ENCODE measurements at regions not wholly inside any gene's neighbourhood (a gene's known extent, or its start where the extent isn't known, plus 50 kb on each side); places are given as distances from the start of the nearest gene placed in this dataset.

DNA sequence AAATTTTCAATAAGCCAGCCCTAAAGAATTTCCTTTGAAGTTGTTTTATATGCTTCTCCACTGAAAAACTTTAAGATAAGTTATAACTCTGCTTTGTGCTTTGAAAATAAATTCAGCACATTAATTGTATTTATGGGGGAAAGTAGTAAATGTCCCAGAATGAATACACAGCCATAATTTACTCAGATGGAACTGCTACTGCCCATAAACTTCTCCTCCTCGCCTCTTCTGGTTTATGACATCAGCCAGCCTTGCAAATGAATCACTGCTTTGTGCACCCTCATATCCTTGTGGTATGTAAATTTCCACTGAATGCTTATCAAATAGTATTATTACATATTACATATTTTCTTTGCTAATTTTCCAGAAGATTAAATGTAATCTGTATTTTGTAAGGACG lies 302.0 kb downstream of the DIPK2A start:
- DNase-seq, result no peak

DNA sequence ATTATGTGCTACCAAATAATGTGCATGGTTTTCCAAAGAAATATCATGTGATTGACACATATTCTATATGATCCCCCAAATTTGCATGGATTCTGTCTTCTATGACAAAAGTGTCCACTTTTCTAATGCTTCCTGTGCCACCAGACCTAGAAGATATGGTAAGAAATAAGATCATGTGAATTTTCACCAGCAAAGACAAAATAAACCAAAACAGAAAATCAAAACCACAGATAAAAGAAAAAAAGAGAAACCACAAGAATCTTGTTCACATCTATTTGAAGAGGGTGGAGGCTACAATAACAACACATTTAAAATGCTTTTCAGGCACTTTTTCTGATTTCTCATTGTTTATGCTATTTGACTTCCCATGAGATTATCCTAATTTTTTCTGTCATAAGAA lies 303.4 kb downstream of the DIPK2A start:
- TF ChIP-seq, protein P1, sequence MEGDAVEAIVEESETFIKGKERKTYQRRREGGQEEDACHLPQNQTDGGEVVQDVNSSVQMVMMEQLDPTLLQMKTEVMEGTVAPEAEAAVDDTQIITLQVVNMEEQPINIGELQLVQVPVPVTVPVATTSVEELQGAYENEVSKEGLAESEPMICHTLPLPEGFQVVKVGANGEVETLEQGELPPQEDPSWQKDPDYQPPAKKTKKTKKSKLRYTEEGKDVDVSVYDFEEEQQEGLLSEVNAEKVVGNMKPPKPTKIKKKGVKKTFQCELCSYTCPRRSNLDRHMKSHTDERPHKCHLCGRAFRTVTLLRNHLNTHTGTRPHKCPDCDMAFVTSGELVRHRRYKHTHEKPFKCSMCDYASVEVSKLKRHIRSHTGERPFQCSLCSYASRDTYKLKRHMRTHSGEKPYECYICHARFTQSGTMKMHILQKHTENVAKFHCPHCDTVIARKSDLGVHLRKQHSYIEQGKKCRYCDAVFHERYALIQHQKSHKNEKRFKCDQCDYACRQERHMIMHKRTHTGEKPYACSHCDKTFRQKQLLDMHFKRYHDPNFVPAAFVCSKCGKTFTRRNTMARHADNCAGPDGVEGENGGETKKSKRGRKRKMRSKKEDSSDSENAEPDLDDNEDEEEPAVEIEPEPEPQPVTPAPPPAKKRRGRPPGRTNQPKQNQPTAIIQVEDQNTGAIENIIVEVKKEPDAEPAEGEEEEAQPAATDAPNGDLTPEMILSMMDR (IDR thresholded peaks at IDR 0.05), result no peak
- Mint-ChIP-seq H3K27ac (no peak overlapping the region), H3K4me1 (peaks cover 5% of the 10 kb centered on the region), H3K4me3 (no peak overlapping the region), H3K36me3 (no peaks in the 10 kb centered on the region), H3K27me3 (ENCODE audit: low read depth in 3 of 3) (peaks cover 0 to 4% (median 3%) of the 10 kb centered on the region in 3 donors), H3K9me3 (peaks cover 0 to 3% (median 0%) of the 10 kb centered on the region in 7 donors)
- no peaks in the 10 kb centered on the region for H3K27me3 ChIP-seq (ENCODE audit: control insufficient read depth in 2 of 2, insufficient read depth in 2 of 2, low read length in 2 of 2)
- no peak overlapping the region for H3K4me2 ChIP-seq (replicated peaks; ENCODE audit: extremely low read depth, low read length, poor library complexity, severe bottlenecking)
- no peak overlapping the region for H2AFZ ChIP-seq (ENCODE audit: insufficient read depth, low read depth, low read length, poor library complexity, severe bottlenecking)
- no peak overlapping the region for H3K4me3 ChIP-seq (replicated peaks in 1 of 3; ENCODE audit: low read depth in 2 of 3, low read length in 3 of 3)
- H3K79me2 ChIP-seq (ENCODE audit: insufficient read depth, low read length), result no peaks in the 10 kb centered on the region
- H3K9ac ChIP-seq (ENCODE audit: insufficient read depth, low read length, poor library complexity, severe bottlenecking), result no peak overlapping the region
- no peaks in the 10 kb centered on the region for H3K36me3 ChIP-seq (replicated peaks in 1 of 2; ENCODE audit: control insufficient read depth in 1 of 2, insufficient read depth in 2 of 2, low read length in 2 of 2)
- no peaks in the 10 kb centered on the region for H3K9me3 ChIP-seq (replicated peaks in 1 of 2; ENCODE audit: control insufficient read depth in 1 of 2, insufficient read depth in 1 of 2, low read length in 2 of 2)
- intact Hi-C loops (cut with micrococcal nuclease), result no loop called here
- no peak for DNase-seq
- no peaks in the 10 kb centered on the region for H4K20me1 ChIP-seq (ENCODE audit: insufficient read depth, low read length)
- no peak overlapping the region for H3K27ac ChIP-seq (ENCODE audit: low read depth in 1 of 2, low read length in 2 of 2)
- no peaks in the 10 kb centered on the region for H3K4me1 ChIP-seq (ENCODE audit: control insufficient read depth in 1 of 2, insufficient read depth in 2 of 2, low read length in 2 of 2)

More for the DNA sequence above, 302.0 kb downstream of the DIPK2A start:
- Histone ChIP-seq H2AFZ (ENCODE audit: insufficient read depth, low read depth, low read length, poor library complexity, severe bottlenecking) (no peak overlapping the region), H4K20me1 (ENCODE audit: insufficient read depth, low read length) (no peaks in the 10 kb centered on the region), H3K9me3 (replicated peaks in 1 of 2; ENCODE audit: control insufficient read depth in 1 of 2, insufficient read depth in 1 of 2, low read length in 2 of 2) (no peaks in the 10 kb centered on the region), H3K79me2 (ENCODE audit: insufficient read depth, low read length) (no peaks in the 10 kb centered on the region), H3K4me1 (ENCODE audit: control insufficient read depth in 1 of 2, insufficient read depth in 2 of 2, low read length in 2 of 2) (peaks cover 0 to 3% of the 10 kb centered on the region in 2 donors), H3K36me3 (replicated peaks in 1 of 2; ENCODE audit: control insufficient read depth in 1 of 2, insufficient read depth in 2 of 2, low read length in 2 of 2) (no peaks in the 10 kb centered on the region), H3K4me2 (replicated peaks; ENCODE audit: extremely low read depth, low read length, poor library complexity, severe bottlenecking) (no peak overlapping the region), H3K27ac (ENCODE audit: low read depth in 1 of 2, low read length in 2 of 2) (no peak overlapping the region), H3K9ac (ENCODE audit: insufficient read depth, low read length, poor library complexity, severe bottlenecking) (no peak overlapping the region), H3K4me3 (replicated peaks in 1 of 3; ENCODE audit: low read depth in 2 of 3, low read length in 3 of 3) (no peak overlapping the region), H3K27me3 (ENCODE audit: control insufficient read depth in 2 of 2, insufficient read depth in 2 of 2, low read length in 2 of 2) (no peaks in the 10 kb centered on the region)
- H3K27ac Mint-ChIP-seq, result no peak overlapping the region
- 80% methylated on average over 1 of the region's 2 CpGs for WGBS (ENCODE audit: insufficient coverage)
- peaks cover 8% of the 10 kb centered on the region for H3K4me1 Mint-ChIP-seq
- H3K9me3 Mint-ChIP-seq, result peaks cover 0 to 3% (median 1%) of the 10 kb centered on the region in 7 donors
- H3K27me3 Mint-ChIP-seq (ENCODE audit: low read depth in 3 of 3), result peaks cover 0 to 3% (median 3%) of the 10 kb centered on the region in 3 donors
- TF ChIP-seq, protein P1 (IDR thresholded peaks at IDR 0.05), result no peak
- no peak overlapping the region for H3K4me3 Mint-ChIP-seq
- intact Hi-C loops (cut with micrococcal nuclease), result no loop called here
- no peaks in the 10 kb centered on the region for H3K36me3 Mint-ChIP-seq

Measured in CD14-positive monocyte (primary cell).